ENCODE measurements at regions not wholly inside any gene's neighbourhood (a gene's known extent, or its start where the extent isn't known, plus 50 kb on each side); places are given as distances from the start of the nearest gene placed in this dataset.

DNA sequence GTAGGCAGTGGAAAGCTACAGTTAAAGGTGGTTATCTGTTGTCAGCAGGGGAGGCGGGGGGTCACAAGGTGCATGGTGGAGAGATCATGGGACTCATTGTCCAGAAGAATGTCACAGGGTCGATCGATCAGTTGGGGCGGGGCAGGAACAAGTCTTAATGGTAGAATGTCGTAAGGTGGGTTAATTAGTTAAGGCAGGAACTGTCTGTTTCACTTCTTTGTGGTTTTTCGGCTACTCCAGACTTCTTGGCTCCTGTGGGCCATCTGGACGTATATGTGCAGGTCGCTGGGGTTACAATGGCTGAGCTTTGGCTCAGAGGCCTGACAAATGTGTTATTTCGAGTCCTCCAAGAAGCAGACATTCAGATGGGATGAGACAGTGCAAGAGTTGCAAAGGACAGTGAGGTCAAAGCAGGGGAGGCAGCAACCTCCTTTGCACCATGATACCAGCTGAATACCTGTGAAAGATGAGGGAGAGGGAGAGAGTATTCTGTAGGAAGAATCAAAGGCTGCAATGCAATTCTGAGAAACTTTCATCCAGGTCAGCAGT, 246.9 kb upstream of the TMEM132C start:
- TF ChIP-seq, protein P1, sequence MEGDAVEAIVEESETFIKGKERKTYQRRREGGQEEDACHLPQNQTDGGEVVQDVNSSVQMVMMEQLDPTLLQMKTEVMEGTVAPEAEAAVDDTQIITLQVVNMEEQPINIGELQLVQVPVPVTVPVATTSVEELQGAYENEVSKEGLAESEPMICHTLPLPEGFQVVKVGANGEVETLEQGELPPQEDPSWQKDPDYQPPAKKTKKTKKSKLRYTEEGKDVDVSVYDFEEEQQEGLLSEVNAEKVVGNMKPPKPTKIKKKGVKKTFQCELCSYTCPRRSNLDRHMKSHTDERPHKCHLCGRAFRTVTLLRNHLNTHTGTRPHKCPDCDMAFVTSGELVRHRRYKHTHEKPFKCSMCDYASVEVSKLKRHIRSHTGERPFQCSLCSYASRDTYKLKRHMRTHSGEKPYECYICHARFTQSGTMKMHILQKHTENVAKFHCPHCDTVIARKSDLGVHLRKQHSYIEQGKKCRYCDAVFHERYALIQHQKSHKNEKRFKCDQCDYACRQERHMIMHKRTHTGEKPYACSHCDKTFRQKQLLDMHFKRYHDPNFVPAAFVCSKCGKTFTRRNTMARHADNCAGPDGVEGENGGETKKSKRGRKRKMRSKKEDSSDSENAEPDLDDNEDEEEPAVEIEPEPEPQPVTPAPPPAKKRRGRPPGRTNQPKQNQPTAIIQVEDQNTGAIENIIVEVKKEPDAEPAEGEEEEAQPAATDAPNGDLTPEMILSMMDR (IDR thresholded peaks at IDR 0.05; ENCODE audit: unreplicated experiment): no peak
- Mint-ChIP-seq H3K27me3 (peaks cover 2% of the 10 kb centered on the region), H3K4me3 (ENCODE audit: low read depth) (no peak overlapping the region), H3K4me1 (ENCODE audit: low read depth) (peaks cover 10% of the 10 kb centered on the region), H3K36me3 (ENCODE audit: insufficient read depth) (no peaks in the 10 kb centered on the region), H3K9me3 (ENCODE audit: low read depth) (peaks cover 4% of the 10 kb centered on the region), H3K27ac (peak overlapping the region; percentile 69)
- no peak for DNase-seq (ENCODE audit: low spot score, unreplicated experiment)

DNA sequence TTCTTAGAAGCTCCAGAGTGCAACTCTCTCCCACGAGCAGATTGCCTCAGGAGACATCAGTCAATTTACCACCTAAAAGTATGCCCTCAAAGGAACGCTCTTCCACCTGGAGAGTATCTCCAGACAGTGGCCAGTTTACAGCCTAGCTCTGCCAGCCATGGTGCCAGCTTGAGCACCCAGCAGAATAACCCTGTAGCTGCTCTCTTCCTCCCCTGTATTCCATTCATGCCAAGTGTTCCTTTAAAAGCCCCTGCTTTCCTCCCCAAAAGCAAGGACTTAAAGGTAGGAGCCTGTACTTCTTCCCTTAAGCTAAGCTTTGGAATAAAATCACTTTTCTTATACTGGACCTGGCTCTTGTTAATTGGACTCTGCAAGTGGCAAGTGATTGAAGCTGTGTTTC, 245.4 kb upstream of the TMEM132C start:
- Mint-ChIP-seq H3K36me3 (ENCODE audit: insufficient read depth) (no peaks in the 10 kb centered on the region), H3K4me1 (ENCODE audit: low read depth) (peaks cover 17% of the 10 kb centered on the region), H3K27me3 (peaks cover 2% of the 10 kb centered on the region), H3K4me3 (ENCODE audit: low read depth) (no peak overlapping the region), H3K9me3 (ENCODE audit: low read depth) (peaks cover 4% of the 10 kb centered on the region), H3K27ac (peak overlapping the region; percentile 21)
- no peak for DNase-seq (ENCODE audit: low spot score, unreplicated experiment)
- TF ChIP-seq, protein P1 (IDR thresholded peaks at IDR 0.05; ENCODE audit: unreplicated experiment): no peak

DNA sequence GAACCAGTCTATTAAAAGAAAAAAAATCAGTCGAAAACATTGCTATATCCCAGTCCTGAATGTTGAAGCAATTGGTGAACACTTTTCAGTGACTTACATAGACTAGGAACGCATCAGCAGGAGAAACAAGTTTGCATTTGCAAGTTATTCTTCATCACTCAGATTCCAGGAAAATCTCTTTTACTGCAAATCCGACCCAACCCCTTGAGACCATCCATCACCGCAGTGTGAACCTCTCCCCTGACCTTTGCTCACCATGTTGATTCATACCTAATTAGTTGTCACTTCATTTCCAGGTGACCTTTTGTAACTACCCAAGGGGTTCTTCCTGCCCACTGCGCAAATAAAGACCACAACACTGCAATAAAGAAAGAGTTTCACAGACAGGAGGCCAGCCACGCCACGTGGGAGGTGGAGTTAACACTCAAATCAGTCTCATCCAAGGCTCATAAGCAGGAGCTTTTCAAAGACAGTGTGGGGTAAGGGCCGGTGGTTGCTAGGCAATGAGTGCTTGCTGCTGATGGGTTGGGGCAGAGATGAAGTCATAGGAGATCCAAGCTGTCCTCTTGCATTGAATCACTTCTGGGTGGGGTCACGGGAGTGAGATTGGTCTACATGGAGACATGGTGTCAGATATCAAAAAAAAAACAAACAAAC, 241.3 kb upstream of the TMEM132C start:
- Mint-ChIP-seq H3K36me3 (ENCODE audit: insufficient read depth) (no peaks in the 10 kb centered on the region), H3K4me1 (ENCODE audit: low read depth) (peaks cover 7% of the 10 kb centered on the region)

DNA sequence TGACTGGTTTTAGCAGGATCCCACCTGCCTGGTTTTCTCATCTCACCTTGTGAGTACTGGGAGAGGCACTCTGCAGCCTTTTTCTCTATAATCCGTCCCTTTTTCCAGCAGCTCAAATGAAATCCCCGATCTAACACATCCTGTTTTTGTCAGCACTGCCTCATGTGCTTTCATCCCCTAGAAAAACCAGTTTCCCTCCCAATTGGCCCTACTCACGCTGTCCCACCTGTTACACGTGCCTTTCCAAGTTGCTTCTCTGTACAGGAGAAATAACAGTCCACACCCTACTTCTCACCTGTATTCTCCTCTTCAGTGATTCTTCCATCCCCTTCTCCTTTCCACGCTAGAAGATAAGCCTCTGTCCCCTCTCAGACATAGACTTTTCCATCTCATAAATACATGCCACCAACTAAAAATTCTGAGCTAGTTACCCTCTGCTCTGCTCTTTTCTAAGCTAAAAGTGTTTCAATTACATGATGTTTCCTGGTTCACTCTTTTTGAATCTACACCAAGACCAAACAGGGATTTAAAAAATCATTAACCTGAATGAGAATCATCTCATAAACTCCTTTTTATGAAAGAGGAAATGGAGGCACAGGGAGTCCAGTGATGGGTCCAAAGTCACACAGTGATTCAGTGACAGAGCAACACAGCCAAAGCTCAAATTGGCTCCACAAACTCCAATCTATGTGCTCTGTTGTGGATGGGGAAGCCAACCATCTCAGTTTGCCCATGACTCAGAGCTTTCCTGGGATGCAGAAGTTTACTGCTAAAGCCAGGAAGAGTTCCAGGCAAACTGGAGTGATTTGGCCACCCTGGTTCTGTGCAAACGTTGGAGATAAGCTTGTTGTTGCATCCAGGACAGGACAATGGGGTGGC, 240.0 kb upstream of the TMEM132C start:
- Mint-ChIP-seq H3K9me3 (ENCODE audit: low read depth) (no peaks in the 10 kb centered on the region), H3K27me3 (peaks cover 6% of the 10 kb centered on the region), H3K27ac (no peak overlapping the region), H3K36me3 (ENCODE audit: insufficient read depth) (no peaks in the 10 kb centered on the region), H3K4me1 (ENCODE audit: low read depth) (peaks cover 7% of the 10 kb centered on the region), H3K4me3 (ENCODE audit: low read depth) (no peak overlapping the region)
- TF ChIP-seq, protein P1 (IDR thresholded peaks at IDR 0.05; ENCODE audit: unreplicated experiment): no peak
- no peak for DNase-seq (ENCODE audit: low spot score, unreplicated experiment)

More for the DNA sequence above, 241.3 kb upstream of the TMEM132C start:
- H3K27ac Mint-ChIP-seq: peak overlapping the region; percentile 37
- no peaks in the 10 kb centered on the region for H3K9me3 Mint-ChIP-seq (ENCODE audit: low read depth)
- H3K27me3 Mint-ChIP-seq: peaks cover 6% of the 10 kb centered on the region
- no peak for DNase-seq (ENCODE audit: low spot score, unreplicated experiment)
- TF ChIP-seq, protein P1 (IDR thresholded peaks at IDR 0.05; ENCODE audit: unreplicated experiment): no peak
- H3K4me3 Mint-ChIP-seq (ENCODE audit: low read depth): no peak overlapping the region

DNA sequence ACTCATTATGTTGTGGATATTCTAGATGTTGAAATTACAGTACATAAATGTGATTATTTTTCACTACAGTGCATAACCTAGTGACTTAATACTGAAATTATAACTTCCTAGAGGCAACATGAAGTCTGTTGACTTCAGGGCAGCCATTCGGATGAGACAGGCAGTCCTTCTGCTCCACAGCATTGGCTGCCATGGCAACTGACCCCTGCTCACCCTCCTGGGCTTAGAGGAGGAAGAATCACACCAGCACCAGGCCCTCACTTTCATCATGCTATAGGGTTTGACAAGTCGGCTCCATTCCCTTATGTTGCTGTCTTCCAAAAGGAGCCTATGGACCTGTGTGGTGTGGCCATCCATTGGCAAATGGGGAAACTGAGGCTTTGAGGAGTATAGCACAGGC, 233.5 kb upstream of the TMEM132C start:
- DNase-seq (ENCODE audit: low spot score, unreplicated experiment): no peak
- Mint-ChIP-seq H3K36me3 (ENCODE audit: insufficient read depth) (no peaks in the 10 kb centered on the region), H3K27ac (no peak overlapping the region), H3K27me3 (peaks cover 3% of the 10 kb centered on the region), H3K4me1 (ENCODE audit: low read depth) (no peaks in the 10 kb centered on the region), H3K9me3 (ENCODE audit: low read depth) (no peaks in the 10 kb centered on the region), H3K4me3 (ENCODE audit: low read depth) (no peak overlapping the region)
- TF ChIP-seq, protein P1 (IDR thresholded peaks at IDR 0.05; ENCODE audit: unreplicated experiment): no peak

Measured in progenitor cell of endocrine pancreas (in vitro differentiated cells).